ENCODE measurements at regions not wholly inside any gene's neighbourhood (a gene's known extent, or its start where the extent isn't known, plus 50 kb on each side); places are given as distances from the start of the nearest gene placed in this dataset.

DNA sequence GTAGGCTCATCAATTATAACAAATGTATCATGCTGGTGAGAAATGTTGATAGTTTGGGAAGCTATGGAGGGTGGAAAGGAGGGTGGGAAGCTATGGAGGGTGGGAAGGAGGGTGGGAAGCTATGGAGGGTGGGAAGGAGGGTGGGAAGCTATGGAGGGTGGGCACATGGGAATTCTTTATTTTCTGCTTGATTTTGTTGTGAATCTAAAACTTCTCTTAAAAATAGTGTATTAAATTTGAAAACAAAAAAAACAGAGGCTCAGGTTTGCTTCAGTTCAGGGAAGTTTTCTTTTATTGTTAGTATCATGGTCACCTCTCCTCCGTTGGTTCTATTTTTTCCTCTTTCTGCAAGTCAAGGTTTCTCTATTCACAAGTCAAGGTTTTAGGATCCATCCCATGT is 106.4 kb downstream of the SOD2 start:
- H3K4me1 ChIP-seq = no peaks in the 10 kb centered on the region
- ATAC-seq (no peak), DNase-seq (no peak)
- TF ChIP-seq POLR2A (IDR thresholded peaks at IDR 0.05) = no peak
- TF ChIP-seq, protein P1, sequence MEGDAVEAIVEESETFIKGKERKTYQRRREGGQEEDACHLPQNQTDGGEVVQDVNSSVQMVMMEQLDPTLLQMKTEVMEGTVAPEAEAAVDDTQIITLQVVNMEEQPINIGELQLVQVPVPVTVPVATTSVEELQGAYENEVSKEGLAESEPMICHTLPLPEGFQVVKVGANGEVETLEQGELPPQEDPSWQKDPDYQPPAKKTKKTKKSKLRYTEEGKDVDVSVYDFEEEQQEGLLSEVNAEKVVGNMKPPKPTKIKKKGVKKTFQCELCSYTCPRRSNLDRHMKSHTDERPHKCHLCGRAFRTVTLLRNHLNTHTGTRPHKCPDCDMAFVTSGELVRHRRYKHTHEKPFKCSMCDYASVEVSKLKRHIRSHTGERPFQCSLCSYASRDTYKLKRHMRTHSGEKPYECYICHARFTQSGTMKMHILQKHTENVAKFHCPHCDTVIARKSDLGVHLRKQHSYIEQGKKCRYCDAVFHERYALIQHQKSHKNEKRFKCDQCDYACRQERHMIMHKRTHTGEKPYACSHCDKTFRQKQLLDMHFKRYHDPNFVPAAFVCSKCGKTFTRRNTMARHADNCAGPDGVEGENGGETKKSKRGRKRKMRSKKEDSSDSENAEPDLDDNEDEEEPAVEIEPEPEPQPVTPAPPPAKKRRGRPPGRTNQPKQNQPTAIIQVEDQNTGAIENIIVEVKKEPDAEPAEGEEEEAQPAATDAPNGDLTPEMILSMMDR (IDR thresholded peaks at IDR 0.05) = no peak
- H3K27me3 ChIP-seq = no peaks in the 10 kb centered on the region
- intact Hi-C loops (cut with DNase I) = loop anchor here in 1 of 10 donors (1.0 kb wide), 1 partner anchor 18 kb away; no protein-coding TSS in a partner anchor
- 83 to 89% (median 87%) methylated on average over 1 of the region's 1 CpG for WGBS, 4 donors
- no peak overlapping the region for H3K4me3 ChIP-seq
- H3K36me3 ChIP-seq = no peaks in the 10 kb centered on the region
- peaks cover 0 to 5% (median 0%) of the 10 kb centered on the region in 12 donors for H3K9me3 ChIP-seq
- no peak overlapping the region for H3K27ac ChIP-seq

DNA sequence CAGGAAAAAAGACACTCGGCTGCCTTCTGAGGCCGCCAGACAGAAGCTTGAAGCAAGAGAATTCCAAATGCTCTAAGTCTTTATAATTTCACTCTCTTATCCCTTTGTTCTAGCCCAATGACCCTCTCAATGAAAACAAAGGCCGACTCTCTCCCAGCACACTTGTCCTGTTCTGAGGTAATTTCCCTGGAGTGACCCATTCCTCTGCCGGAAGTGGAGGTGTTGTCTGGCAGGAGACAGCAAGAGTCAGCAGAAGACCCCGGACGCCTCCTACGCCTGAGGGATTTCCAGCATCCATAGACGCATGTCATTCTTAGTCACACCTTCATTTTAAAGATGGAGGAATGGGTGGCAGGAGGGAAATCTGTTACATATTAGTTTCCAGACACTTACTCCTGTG is 110.3 kb downstream of the SOD2 start:
- Histone ChIP-seq H3K4me1 (no peaks in the 10 kb centered on the region), H3K36me3 (no peaks in the 10 kb centered on the region), H3K27me3 (no peaks in the 10 kb centered on the region), H3K4me3 (no peak overlapping the region), H3K9me3 (peaks cover 0 to 5% (median 0%) of the 10 kb centered on the region in 12 donors), H3K27ac (no peak overlapping the region)
- no peak for TF ChIP-seq POLR2A (IDR thresholded peaks at IDR 0.05)
- TF ChIP-seq, protein P1 (IDR thresholded peaks at IDR 0.05) = no peak
- DNase-seq (no peak), ATAC-seq (no peak)
- 82 to 89% (median 85%) methylated on average over 8 of the region's 8 CpGs for WGBS, 4 donors
- intact Hi-C loops (cut with DNase I) = no loop called here

DNA sequence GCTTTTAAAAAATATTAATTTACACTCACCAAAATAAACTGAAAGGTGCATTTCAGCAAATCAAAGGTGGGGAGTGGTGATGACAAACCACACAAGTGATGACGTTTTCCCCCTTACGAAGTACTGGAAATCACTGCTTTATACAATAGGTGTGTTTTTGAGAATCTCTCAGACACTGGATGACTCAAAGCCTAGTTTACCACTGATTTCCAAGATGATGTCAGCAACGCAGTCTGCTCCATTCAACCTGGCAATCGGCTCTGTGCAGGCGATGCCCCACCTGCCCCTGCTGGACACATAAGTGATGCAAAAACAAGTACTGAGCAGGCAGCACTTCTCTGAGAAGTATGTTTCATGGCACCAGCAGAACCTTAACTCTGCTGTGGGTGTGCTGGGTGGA is 114.4 kb downstream of the SOD2 start:
- H3K4me3 ChIP-seq = no peak overlapping the region
- whole genome bisulfite sequencing, 4 donors = 84 to 90% (median 85%) methylated on average over 5 of the region's 5 CpGs

DNA sequence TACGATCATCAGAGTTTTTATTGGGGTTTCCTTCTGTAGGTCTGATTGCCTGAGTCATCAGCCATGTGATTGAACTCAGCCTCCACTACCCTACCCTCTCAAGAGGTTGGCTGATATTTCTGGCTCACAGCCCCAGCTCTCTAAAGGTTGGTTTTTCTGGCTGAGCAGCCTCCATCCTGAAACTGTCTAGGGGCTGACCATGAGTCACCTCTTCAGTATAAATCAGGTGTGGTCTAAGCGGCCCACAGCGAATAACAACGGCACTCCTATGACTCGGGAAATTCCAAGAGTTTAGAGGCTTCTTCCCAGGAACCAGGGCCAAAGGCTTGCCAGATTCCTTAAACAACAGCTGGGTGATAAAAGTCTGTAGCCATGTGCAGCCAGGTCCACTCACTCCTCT is 115.5 kb downstream of the SOD2 start:
- Histone ChIP-seq H3K27ac (no peak overlapping the region), H3K27me3 (no peaks in the 10 kb centered on the region), H3K9me3 (no peaks in the 10 kb centered on the region), H3K4me3 (no peak overlapping the region), H3K4me1 (no peaks in the 10 kb centered on the region), H3K36me3 (no peaks in the 10 kb centered on the region)
- TF ChIP-seq, protein P1 (IDR thresholded peaks at IDR 0.05) = no peak
- no peak for TF ChIP-seq POLR2A (IDR thresholded peaks at IDR 0.05)
- no peak for DNase-seq
- no peak for ATAC-seq
- intact Hi-C loops (cut with DNase I) = no loop called here
- WGBS, 4 donors = 76 to 90% (median 83%) methylated on average over 5 of the region's 5 CpGs

More for the DNA sequence above, 114.4 kb downstream of the SOD2 start:
- intact Hi-C loops (cut with DNase I) = no loop called here
- DNase-seq = no peak
- Histone ChIP-seq H3K27ac (no peak overlapping the region), H3K9me3 (no peaks in the 10 kb centered on the region), H3K27me3 (no peaks in the 10 kb centered on the region), H3K36me3 (no peaks in the 10 kb centered on the region), H3K4me1 (no peaks in the 10 kb centered on the region)
- no peak for TF ChIP-seq POLR2A (IDR thresholded peaks at IDR 0.05)
- TF ChIP-seq, protein P1 (IDR thresholded peaks at IDR 0.05) = no peak
- no peak for ATAC-seq
